HUES48 (cell line): ENCODE measurements at regions not wholly inside any gene's neighbourhood (a gene's known extent, or its start where the extent isn't known, plus 50 kb on each side); places are given as distances from the start of the nearest gene placed in this dataset.

ENCODE experiments used
- H3K27ac ChIP-seq: one replicate; pipeline ENCODE4 v1.7.0; 2013; ENCODE audit warnings: low read depth, low read length, inconsistent platforms
- H3K27me3 ChIP-seq: 2 replicates; pipeline ENCODE4 v1.6.1; 2013; ENCODE audit warnings: mild to moderate bottlenecking, low read length; ENCODE audit not compliant: control insufficient read depth, insufficient read depth
- H3K36me3 ChIP-seq: 2 replicates; pipeline ENCODE4 v1.6.1; 2013; ENCODE audit warnings: low read length; ENCODE audit not compliant: control insufficient read depth, insufficient read depth
- H3K4me1 ChIP-seq: 2 replicates; pipeline ENCODE4 v1.6.1; 2013; ENCODE audit warnings: mild to moderate bottlenecking, low read length; ENCODE audit not compliant: control insufficient read depth, insufficient read depth
- H3K4me3 ChIP-seq: 2 replicates; pipeline ENCODE4 v1.5.1; 2013; ENCODE audit warnings: mild to moderate bottlenecking, low read depth, low read length
- H3K9ac ChIP-seq: 2 replicates; pipeline ENCODE4 v1.6.1; 2013; ENCODE audit warnings: mild to moderate bottlenecking, low read depth, low read length, moderate library complexity
- H3K9me3 ChIP-seq: 2 replicates; pipeline ENCODE4 v1.6.1; 2013; ENCODE audit warnings: low read length; ENCODE audit not compliant: control insufficient read depth, insufficient read depth

GRCh38 chr4:35939751-35940150, 304.6 kb downstream of the ARAP2 start:
- Histone ChIP-seq H3K27ac (no peak overlapping the region), H3K9ac (no peak overlapping the region), H3K9me3 (no peaks in the 10 kb centered on the region), H3K4me3 (no peak overlapping the region), H3K27me3 (no peaks in the 10 kb centered on the region), H3K4me1 (no peaks in the 10 kb centered on the region), H3K36me3 (no peaks in the 10 kb centered on the region)

DNA sequence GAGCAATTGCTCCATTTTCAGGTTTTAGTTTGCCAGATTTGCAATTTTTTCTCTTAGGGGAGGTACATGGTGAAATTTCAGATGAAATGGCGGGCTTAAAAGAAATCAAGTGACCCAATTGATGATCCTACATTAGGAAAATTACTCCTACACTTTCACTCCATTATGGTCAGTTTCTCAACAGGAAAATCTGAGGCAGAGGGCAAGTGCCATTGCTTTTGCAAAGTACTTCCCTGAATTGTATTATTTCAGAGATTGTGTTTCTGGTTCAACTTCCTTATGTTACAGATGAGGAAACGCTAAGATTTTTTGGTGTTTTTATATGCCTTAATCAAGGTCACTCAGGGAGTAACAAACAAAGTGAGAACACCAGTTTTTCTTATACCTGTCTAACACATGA, 302.2 kb downstream of the ARAP2 start:
- no peak overlapping the region for H3K4me3 ChIP-seq
- no peaks in the 10 kb centered on the region for H3K9me3 ChIP-seq
- no peaks in the 10 kb centered on the region for H3K36me3 ChIP-seq
- H3K27ac ChIP-seq, result no peak overlapping the region
- H3K4me1 ChIP-seq, result no peaks in the 10 kb centered on the region
- no peak overlapping the region for H3K9ac ChIP-seq
- H3K27me3 ChIP-seq, result no peaks in the 10 kb centered on the region

DNA sequence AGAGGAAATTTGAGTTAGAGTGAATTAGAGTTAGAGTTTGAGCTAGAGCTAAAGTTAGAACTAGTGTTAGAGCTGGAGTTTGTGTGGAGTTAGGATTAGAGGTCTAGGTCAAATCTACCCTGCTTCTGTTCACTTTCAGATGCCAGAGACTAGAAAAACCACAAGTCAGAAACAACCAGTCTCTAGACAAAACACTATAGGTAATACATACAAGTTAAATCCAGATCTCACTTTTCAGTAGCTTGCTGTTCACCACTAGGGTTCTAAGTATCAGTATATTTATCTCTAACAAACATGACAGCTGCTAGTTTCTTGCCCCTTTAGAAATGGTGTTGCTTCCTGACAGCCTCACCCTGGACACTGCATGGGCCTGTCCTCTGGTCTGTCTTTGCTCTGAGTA, 300.7 kb downstream of the ARAP2 start:
- Histone ChIP-seq H3K27ac (no peak overlapping the region), H3K4me1 (no peaks in the 10 kb centered on the region), H3K9me3 (no peaks in the 10 kb centered on the region), H3K27me3 (no peaks in the 10 kb centered on the region), H3K4me3 (no peak overlapping the region), H3K36me3 (no peaks in the 10 kb centered on the region), H3K9ac (no peak overlapping the region)

DNA sequence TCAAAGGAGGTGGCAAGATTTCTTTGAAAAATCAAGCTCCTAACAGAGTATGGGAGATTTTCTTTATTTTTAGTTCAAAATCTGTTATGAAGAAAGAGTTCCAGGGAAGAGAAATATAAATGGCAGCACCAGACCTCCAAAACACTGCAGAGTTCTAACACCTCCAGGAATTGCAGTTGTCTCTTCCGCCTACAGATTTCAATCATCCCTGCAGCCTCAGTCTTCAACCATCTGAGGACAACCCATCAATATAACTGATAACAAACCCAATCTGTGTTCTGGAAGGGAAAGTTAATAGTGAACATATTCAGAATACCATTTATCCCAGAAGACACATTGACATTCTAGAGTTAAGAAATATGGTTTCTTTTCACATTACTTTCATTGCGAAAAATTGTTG, 296.1 kb downstream of the ARAP2 start:
- peaks cover 6% of the 10 kb centered on the region; the same call in 1 of the 2 replicates for H3K4me1 ChIP-seq
- peaks cover 14% of the 10 kb centered on the region for H3K9me3 ChIP-seq
- no peak overlapping the region for H3K9ac ChIP-seq
- no peaks in the 10 kb centered on the region for H3K36me3 ChIP-seq
- H3K27me3 ChIP-seq, result no peaks in the 10 kb centered on the region
- no peak overlapping the region for H3K4me3 ChIP-seq
- no peak overlapping the region for H3K27ac ChIP-seq

DNA sequence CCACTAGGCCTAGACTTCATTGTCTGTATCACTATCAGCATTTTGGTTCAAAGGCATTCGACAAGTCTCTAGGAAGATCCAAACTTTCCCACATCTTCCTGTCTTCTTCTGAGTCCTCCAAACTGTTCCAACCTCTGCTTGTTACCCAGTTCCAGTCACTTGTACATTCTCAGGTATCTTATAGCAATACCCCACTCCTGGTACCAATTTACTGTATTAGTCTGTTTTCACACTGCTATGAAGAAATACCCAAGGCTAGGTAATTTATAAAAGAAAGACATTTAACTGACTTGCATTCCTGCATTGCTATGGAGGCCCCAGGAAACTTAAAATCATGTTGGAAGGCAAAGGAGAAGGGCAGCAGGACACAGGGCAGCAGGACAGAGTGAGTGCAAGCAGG, 293.9 kb downstream of the ARAP2 start:
- Histone ChIP-seq H3K27ac (no peak overlapping the region), H3K4me3 (no peak overlapping the region), H3K9ac (no peak overlapping the region), H3K9me3 (peaks cover 14% of the 10 kb centered on the region), H3K27me3 (no peaks in the 10 kb centered on the region), H3K36me3 (no peaks in the 10 kb centered on the region), H3K4me1 (peaks cover 6% of the 10 kb centered on the region; the same call in 1 of the 2 replicates)

- peaks cover 14% of the 10 kb centered on the region for H3K9me3 ChIP-seq
Measured at GRCh38 chr4:35952751-35953150, 291.6 kb downstream of the ARAP2 start.

DNA sequence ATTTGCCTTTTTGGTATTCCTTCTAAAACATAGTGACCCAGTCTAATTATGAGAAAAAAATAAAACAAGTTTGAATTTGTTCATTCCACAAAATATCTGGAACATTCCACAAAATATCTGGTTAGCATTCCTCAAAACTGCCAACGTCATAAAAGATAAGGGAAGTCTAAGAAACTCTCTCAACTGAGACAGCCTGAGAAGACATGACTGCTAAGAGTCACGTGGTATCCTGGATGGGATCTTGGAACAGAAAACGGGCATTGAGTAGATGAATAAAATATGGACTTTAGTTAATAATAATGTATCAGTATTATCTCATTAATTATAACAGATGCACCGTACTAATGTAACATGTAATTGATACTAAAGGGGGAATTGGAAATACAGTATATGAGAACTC, 280.9 kb downstream of the ARAP2 start:
- no peaks in the 10 kb centered on the region for H3K4me1 ChIP-seq
- no peak overlapping the region for H3K27ac ChIP-seq
- H3K36me3 ChIP-seq, result no peaks in the 10 kb centered on the region

More at GRCh38 chr4:35952751-35953150, 291.6 kb downstream of the ARAP2 start:
- Histone ChIP-seq H3K4me3 (no peak overlapping the region), H3K36me3 (no peaks in the 10 kb centered on the region), H3K9ac (no peak overlapping the region), H3K27ac (no peak overlapping the region), H3K4me1 (peaks cover 6% of the 10 kb centered on the region; the same call in 1 of the 2 replicates), H3K27me3 (no peaks in the 10 kb centered on the region)

DNA sequence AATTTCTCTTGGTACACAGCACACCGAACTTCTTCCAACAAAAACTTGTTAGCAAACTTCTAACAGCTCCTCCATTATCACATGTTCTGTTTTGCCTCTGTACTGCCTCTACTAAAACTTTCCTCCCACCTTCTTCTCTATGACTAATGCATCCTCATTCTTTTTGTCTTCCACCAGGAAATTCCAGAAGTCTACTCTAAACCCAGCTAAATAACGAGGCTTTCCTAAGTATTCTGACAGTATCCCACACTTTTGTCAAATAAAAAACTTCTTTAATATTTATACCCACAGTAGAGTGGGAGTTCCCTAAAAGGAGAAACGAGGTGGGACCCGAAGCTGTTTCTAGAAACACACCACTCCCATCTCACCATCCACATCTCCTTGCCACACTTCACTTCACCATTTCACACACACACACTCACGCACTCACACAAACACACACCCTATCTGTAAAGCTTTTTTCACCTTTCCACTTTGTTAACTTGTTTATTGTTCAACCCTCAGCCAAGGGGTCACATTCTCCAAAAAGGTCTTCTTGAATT, 280.3 kb downstream of the ARAP2 start:
- no peak overlapping the region for H3K27ac ChIP-seq
- no peaks in the 10 kb centered on the region for H3K36me3 ChIP-seq
- H3K4me1 ChIP-seq, result no peaks in the 10 kb centered on the region
- no peak overlapping the region for H3K4me3 ChIP-seq
- H3K9ac ChIP-seq, result no peak overlapping the region
- no peaks in the 10 kb centered on the region for H3K9me3 ChIP-seq
- no peaks in the 10 kb centered on the region for H3K27me3 ChIP-seq

More for the DNA sequence above, 280.9 kb downstream of the ARAP2 start:
- no peaks in the 10 kb centered on the region for H3K9me3 ChIP-seq
- H3K4me3 ChIP-seq, result no peak overlapping the region
- no peak overlapping the region for H3K9ac ChIP-seq
- no peaks in the 10 kb centered on the region for H3K27me3 ChIP-seq

GRCh38 chr4:35965300-35965699, 279.0 kb downstream of the ARAP2 start:
- H3K4me1 ChIP-seq, result no peaks in the 10 kb centered on the region
- H3K36me3 ChIP-seq, result no peaks in the 10 kb centered on the region
- no peaks in the 10 kb centered on the region for H3K27me3 ChIP-seq
- H3K27ac ChIP-seq, result no peak overlapping the region
- H3K4me3 ChIP-seq, result no peak overlapping the region
- no peak overlapping the region for H3K9ac ChIP-seq
- H3K9me3 ChIP-seq, result no peaks in the 10 kb centered on the region

DNA sequence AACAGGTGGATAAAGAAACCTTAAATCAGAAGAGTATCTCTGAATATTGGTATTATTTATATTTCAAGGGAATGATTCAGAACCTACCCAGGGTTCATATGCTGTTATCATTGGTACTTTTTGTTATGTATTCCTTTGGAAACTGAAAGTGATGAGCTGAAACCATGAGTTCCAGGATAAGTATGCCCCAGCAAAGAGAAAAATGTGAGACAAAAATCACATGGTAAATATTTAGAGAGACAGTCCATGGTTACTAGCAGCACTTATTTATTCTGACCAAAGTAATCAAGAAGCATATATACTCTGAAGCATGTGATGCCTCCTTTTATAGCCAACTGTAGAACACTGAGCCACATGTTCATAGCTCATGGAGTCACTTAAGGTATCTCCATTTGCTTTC, 277.7 kb downstream of the ARAP2 start:
- no peaks in the 10 kb centered on the region for H3K9me3 ChIP-seq
- H3K27me3 ChIP-seq, result no peaks in the 10 kb centered on the region
- H3K36me3 ChIP-seq, result no peaks in the 10 kb centered on the region
- no peaks in the 10 kb centered on the region for H3K4me1 ChIP-seq
- H3K4me3 ChIP-seq, result no peak overlapping the region
- no peak overlapping the region for H3K9ac ChIP-seq
- H3K27ac ChIP-seq, result no peak overlapping the region

- no peak overlapping the region for H3K27ac ChIP-seq
- no peaks in the 10 kb centered on the region for H3K9me3 ChIP-seq
- no peaks in the 10 kb centered on the region for H3K27me3 ChIP-seq
- H3K9ac ChIP-seq, result no peak overlapping the region
- H3K4me3 ChIP-seq, result no peak overlapping the region
- no peaks in the 10 kb centered on the region for H3K4me1 ChIP-seq
- no peaks in the 10 kb centered on the region for H3K36me3 ChIP-seq
Measured at GRCh38 chr4:35970366-35970960, 273.9 kb downstream of the ARAP2 start.
